CD14-positive monocyte (primary cell): ENCODE measurements at regions not wholly inside any gene's neighbourhood (a gene's known extent, or its start where the extent isn't known, plus 50 kb on each side); places are given as distances from the start of the nearest gene placed in this dataset.

ENCODE experiments used
- DNase-seq, 3 donors: peaks; one replicate each; pipeline ENCODE4 v3.0.0-alpha.2; 2011 to 2022
- H2AFZ ChIP-seq: 2 replicates; pipeline ENCODE4 v1.6.0; 2012; ENCODE audit warnings: mild to moderate bottlenecking, low read depth, low read length, inconsistent platforms; ENCODE audit not compliant: insufficient read depth, poor library complexity, severe bottlenecking
- H3K27ac ChIP-seq, 2 donors: 1 replicate in 1 of 2; 2 replicates in 1 of 2; pipeline ENCODE4 v1.5.1; 2012 to 2013; ENCODE audit warnings: low read length in 2 of 2, control low read depth in 1 of 2, inconsistent platforms in 1 of 2, low read depth in 1 of 2, mild to moderate bottlenecking in 1 of 2
- H3K27me3 ChIP-seq, 2 donors: one replicate each; pipeline versions ENCODE4 v1.6.0 to v1.6.1; 2011 to 2013; ENCODE audit warnings: low read length in 2 of 2; ENCODE audit not compliant: control insufficient read depth in 2 of 2, insufficient read depth in 2 of 2
- H3K36me3 ChIP-seq, 2 donors: replicated peaks in 1 of 2; 1 replicate in 1 of 2; 2 replicates in 1 of 2; pipeline versions ENCODE4 v1.5.1 to v1.6.1; 2012 to 2013; ENCODE audit warnings: low read length in 2 of 2, control low read depth in 1 of 2, inconsistent platforms in 1 of 2, mild to moderate bottlenecking in 1 of 2; ENCODE audit not compliant: insufficient read depth in 2 of 2, control insufficient read depth in 1 of 2
- H3K4me1 ChIP-seq, 2 donors: 1 replicate in 1 of 2; 2 replicates in 1 of 2; pipeline versions ENCODE4 v1.5.1 to v1.6.1; 2012 to 2013; ENCODE audit warnings: low read length in 2 of 2, control low read depth in 1 of 2, inconsistent platforms in 1 of 2, mild to moderate bottlenecking in 1 of 2, moderate library complexity in 1 of 2; ENCODE audit not compliant: insufficient read depth in 2 of 2, control insufficient read depth in 1 of 2
- H3K4me2 ChIP-seq: replicated peaks from 2 replicates; pipeline ENCODE3; 2012; ENCODE audit warnings: low read length, moderate library complexity, mild to moderate bottlenecking; ENCODE audit not compliant: poor library complexity, severe bottlenecking; ENCODE audit errors: extremely low read depth
- H3K4me3 ChIP-seq, 3 experiments: fragments of 200-600 bp in 1 of 3; sonication (generic) in 1 of 3; replicated peaks in 1 of 3; 1 replicate in 2 of 3; 2 replicates in 1 of 3; pipeline ENCODE4 v1.5.1; 2011 to 2013; ENCODE audit warnings: low read length in 3 of 3, mild to moderate bottlenecking in 3 of 3, control low read depth in 2 of 3, low read depth in 2 of 3, inconsistent platforms in 1 of 3, moderate library complexity in 1 of 3
- H3K79me2 ChIP-seq: 2 replicates; pipeline ENCODE4 v1.6.0; 2012; ENCODE audit warnings: mild to moderate bottlenecking, control low read depth, inconsistent platforms, low read length, moderate library complexity; ENCODE audit not compliant: insufficient read depth
- H3K9ac ChIP-seq: 2 replicates; pipeline ENCODE4 v1.6.0; 2017; ENCODE audit warnings: low read length, mild to moderate bottlenecking; ENCODE audit not compliant: insufficient read depth, poor library complexity, severe bottlenecking
- H3K9me3 ChIP-seq, 2 donors: replicated peaks in 1 of 2; 1 replicate in 1 of 2; 2 replicates in 1 of 2; pipeline versions ENCODE4 v1.5.1 to v1.6.1; 2012 to 2013; ENCODE audit warnings: low read length in 2 of 2, control low read depth in 1 of 2; ENCODE audit not compliant: control insufficient read depth in 1 of 2, insufficient read depth in 1 of 2
- H4K20me1 ChIP-seq: 2 replicates; pipeline ENCODE4 v1.6.0; 2012; ENCODE audit warnings: mild to moderate bottlenecking, low read length, control low read depth, moderate library complexity; ENCODE audit not compliant: insufficient read depth
- H3K27ac Mint-ChIP-seq, 7 donors: one replicate each; pipeline ENCODE4 v1.8.0; 2020; ENCODE audit warnings: mild to moderate bottlenecking in 7 of 7, mixed read lengths in 7 of 7, moderate library complexity in 6 of 7, inconsistent platforms in 2 of 7
- H3K27me3 Mint-ChIP-seq, 3 donors: one replicate each; pipeline ENCODE4 v1.8.0; 2021 to 2022; ENCODE audit warnings: low read depth in 3 of 3, mild to moderate bottlenecking in 3 of 3, mixed read lengths in 3 of 3, moderate library complexity in 3 of 3, inconsistent platforms in 1 of 3
- H3K36me3 Mint-ChIP-seq, 2 donors: one replicate each; pipeline ENCODE4 v1.8.0; 2020; ENCODE audit warnings: mixed read lengths in 2 of 2, inconsistent platforms in 1 of 2, mild to moderate bottlenecking in 1 of 2
- H3K4me1 Mint-ChIP-seq: one replicate; pipeline ENCODE4 v1.8.0; 2020; ENCODE audit warnings: mild to moderate bottlenecking, mixed read lengths
- H3K4me3 Mint-ChIP-seq, 2 donors: one replicate each; pipeline ENCODE4 v1.8.0; 2020; ENCODE audit warnings: mild to moderate bottlenecking in 2 of 2, mixed read lengths in 2 of 2, moderate library complexity in 1 of 2
- H3K9me3 Mint-ChIP-seq, 7 donors: one replicate each; pipeline ENCODE4 v1.8.0; 2020 to 2022; ENCODE audit warnings: mixed read lengths in 7 of 7, mild to moderate bottlenecking in 6 of 7, moderate library complexity in 6 of 7, inconsistent platforms in 2 of 7
- CTCF ChIP-seq: fragments of 200-600 bp; IDR thresholded peaks from one replicate; pipeline ENCODE4 v1.8.0; 2022; ENCODE audit warnings: antibody characterized with exemption, mild to moderate bottlenecking
- WGBS: methylation state at CpG from one replicate; pipeline ENCODE4 v1.1.5; 2013; ENCODE audit warnings: missing lambda C conversion rate; ENCODE audit not compliant: insufficient coverage; 5-methylcytosine and 5-hydroxymethylcytosine counted together
- intact Hi-C, 2 donors: fragments of 100-400 bp; cut with micrococcal nuclease; formaldehyde crosslinking; loops; one replicate each; pipeline versions ENCODE4 v1.15.0 to v1.15.1; 2023

- Histone ChIP-seq H3K4me1 (no peaks in the 10 kb centered on the region), H3K27me3 (no peaks in the 10 kb centered on the region), H3K79me2 (no peaks in the 10 kb centered on the region), H3K36me3 (no peaks in the 10 kb centered on the region), H4K20me1 (no peaks in the 10 kb centered on the region), H3K27ac (no peak overlapping the region), H2AFZ (no peak overlapping the region), H3K4me3 (no peak overlapping the region), H3K4me2 (no peak overlapping the region), H3K9me3 (no peaks in the 10 kb centered on the region), H3K9ac (no peak overlapping the region)
- Mint-ChIP-seq H3K27ac (no peak overlapping the region), H3K4me1 (no peaks in the 10 kb centered on the region), H3K27me3 (peaks cover 0 to 6% (median 3%) of the 10 kb centered on the region in 3 donors), H3K36me3 (no peaks in the 10 kb centered on the region), H3K9me3 (no peaks in the 10 kb centered on the region), H3K4me3 (no peak overlapping the region)
- intact Hi-C loops: no loop called here
- no peak for DNase-seq
- no peak for TF ChIP-seq CTCF
- WGBS: no CpG with 5 or more reads among the region's 1 CpG
These were observed 281.0 kb downstream of the ADRA2A start for GRCh38 chr10:111357859-111358258.

GRCh38 chr10:111360260-111360925 lies 283.6 kb downstream of the ADRA2A start:
- Mint-ChIP-seq H3K4me3 (no peak overlapping the region), H3K27ac (no peak overlapping the region), H3K9me3 (no peaks in the 10 kb centered on the region), H3K4me1 (no peaks in the 10 kb centered on the region), H3K36me3 (no peaks in the 10 kb centered on the region), H3K27me3 (peaks cover 0 to 4% (median 3%) of the 10 kb centered on the region in 3 donors)
- TF ChIP-seq CTCF: no peak
- intact Hi-C loops: no loop called here
- no peak for DNase-seq
- WGBS: no CpG with 5 or more reads among the region's 5 CpGs
- Histone ChIP-seq H3K9ac (no peak overlapping the region), H3K4me1 (no peaks in the 10 kb centered on the region), H3K4me2 (no peak overlapping the region), H3K27ac (no peak overlapping the region), H4K20me1 (no peaks in the 10 kb centered on the region), H3K4me3 (no peak overlapping the region), H3K36me3 (no peaks in the 10 kb centered on the region), H3K27me3 (no peaks in the 10 kb centered on the region), H3K9me3 (no peaks in the 10 kb centered on the region), H2AFZ (no peak overlapping the region), H3K79me2 (no peaks in the 10 kb centered on the region)
